ENCODE measurements at regions not wholly inside any gene's neighbourhood (a gene's known extent, or its start where the extent isn't known, plus 50 kb on each side); places are given as distances from the start of the nearest gene placed in this dataset.
A peak's percentile ranks its signal among the peaks of the same experiment; 100 is the strongest.
"Not testable (repeated sequence)": the region's sequence is repeated elsewhere in the genome, so short reads cannot be mapped to it uniquely, and the experiment has no call there.

DNA sequence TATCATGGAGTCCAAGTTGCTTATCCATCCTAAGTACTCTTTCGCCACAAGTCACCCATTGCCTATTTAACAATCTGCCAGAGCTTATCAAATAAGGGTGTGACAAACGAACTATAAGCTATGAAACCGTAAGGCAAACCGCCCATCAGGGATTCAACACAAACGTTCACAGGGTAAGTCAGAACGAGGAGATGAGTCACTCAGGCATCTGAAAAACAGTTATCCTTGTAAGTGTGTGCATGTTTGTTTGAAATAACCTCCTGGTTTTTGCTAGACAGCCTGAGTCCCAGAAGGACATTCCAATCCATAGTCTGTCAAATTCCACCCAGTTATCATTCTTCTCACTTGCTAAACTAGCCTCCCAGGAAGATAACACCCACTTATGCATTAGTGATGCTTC lies 299.1 kb downstream of the PAX3 start:
- no peak for DNase-seq (ENCODE audit: low read depth, low spot score)

DNA sequence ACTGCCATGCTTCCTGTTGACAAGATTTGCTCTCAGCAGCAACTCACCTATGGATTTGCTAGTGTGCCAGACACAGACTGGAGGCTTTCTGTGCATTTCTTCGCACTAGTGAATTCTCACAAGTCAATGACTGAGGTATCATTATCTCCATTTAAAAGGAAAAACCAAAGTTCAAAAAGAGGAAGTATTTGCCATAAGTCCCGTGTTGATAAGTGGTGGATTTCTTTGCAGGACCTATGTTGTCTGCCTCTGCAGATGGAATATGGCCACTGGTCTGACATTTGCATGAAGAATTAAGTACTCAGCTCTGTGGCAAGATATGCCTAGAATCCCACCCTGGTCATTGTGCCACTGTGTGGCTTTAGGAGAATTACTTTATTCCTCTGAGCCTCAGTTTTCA lies 299.6 kb downstream of the PAX3 start:
- no peak for DNase-seq (ENCODE audit: low read depth, low spot score)

- no peak for DNase-seq (ENCODE audit: low read depth, low spot score)
Measured at GRCh38 chr2:221997683-221998082, 301.1 kb downstream of the PAX3 start.

- DNase-seq (ENCODE audit: low read depth, low spot score): no peak
Measured at GRCh38 chr2:221997100-221997499, 301.7 kb downstream of the PAX3 start.

DNA sequence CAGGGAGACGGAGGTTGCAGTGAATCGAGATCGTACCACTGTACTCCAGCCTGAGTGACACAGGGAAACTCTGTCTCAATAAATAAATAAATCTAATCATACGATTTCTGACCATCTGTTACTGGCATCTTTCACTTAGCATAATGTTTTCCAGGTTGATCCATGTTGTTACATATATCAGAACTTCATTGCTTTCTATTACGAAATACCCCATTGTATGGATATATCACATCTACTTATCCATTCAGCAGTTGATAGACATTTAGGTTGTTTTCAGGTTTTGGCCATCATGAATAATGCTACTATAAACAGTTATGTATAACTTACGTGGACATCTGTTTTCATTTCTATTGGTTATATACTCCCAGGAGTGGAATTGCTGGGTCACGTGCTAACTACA lies 303.9 kb downstream of the PAX3 start:
- DNase-seq (ENCODE audit: low read depth, low spot score): no peak

GRCh38 chr2:221984376-221984775 lies 314.4 kb downstream of the PAX3 start:
- DNase-seq (ENCODE audit: low read depth, low spot score): not testable (repeated sequence)

GRCh38 chr2:221981912-221982470 lies 316.8 kb downstream of the PAX3 start:
- no peak for DNase-seq (ENCODE audit: low read depth, low spot score)

GRCh38 chr2:221975151-221975550 lies 323.6 kb downstream of the PAX3 start:
- no peak for DNase-seq (ENCODE audit: low read depth, low spot score)

DNA sequence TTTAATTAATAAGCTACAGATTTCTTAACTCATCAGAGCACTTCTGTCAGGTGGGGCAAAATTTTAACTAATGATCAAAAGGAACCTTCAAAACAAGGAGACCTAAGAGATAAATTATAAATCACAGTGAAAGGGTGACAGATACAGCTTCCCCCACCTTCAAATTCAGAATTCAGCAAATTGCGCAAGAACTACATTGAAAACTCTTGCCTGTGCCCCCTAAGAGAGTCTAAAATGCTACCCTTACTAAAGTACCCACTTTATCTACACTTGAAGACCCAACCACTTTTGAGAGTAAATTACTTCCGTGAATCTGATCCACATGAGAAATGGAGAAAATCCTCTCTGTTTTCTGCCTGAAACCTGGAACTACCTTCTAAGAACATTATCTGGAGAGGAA lies 324.9 kb downstream of the PAX3 start:
- no peak for DNase-seq (ENCODE audit: low read depth, low spot score)

GRCh38 chr2:221973502-221973901 lies 325.3 kb downstream of the PAX3 start:
- no peak for DNase-seq (ENCODE audit: low read depth, low spot score)

GRCh38 chr2:221972813-221973478 lies 325.9 kb downstream of the PAX3 start:
- DNase-seq (ENCODE audit: low read depth, low spot score): no peak

DNA sequence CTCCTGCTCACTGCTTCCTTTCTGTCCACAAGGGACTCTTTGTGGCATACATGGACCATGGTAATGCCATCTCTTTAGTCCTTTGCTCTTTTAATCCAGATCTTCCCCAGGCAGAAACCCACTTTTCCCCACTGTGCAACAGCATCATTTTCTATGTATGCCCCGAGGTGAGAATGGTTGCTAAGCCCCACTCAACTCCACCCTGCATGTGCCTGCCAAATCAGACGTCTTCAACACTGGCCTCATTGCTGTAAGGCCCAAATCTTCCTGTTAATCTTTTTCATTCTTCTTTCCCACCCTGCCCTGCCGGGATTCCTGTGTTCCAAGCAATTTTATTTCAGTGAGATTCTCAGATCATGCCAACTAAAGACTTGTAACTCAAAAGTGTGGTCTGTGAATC lies 328.4 kb downstream of the PAX3 start:
- no peak for DNase-seq (ENCODE audit: low read depth, low spot score)

GRCh38 chr2:221969830-221970144 lies 329.0 kb downstream of the PAX3 start:
- no peak for DNase-seq (ENCODE audit: low read depth, low spot score)

DNA sequence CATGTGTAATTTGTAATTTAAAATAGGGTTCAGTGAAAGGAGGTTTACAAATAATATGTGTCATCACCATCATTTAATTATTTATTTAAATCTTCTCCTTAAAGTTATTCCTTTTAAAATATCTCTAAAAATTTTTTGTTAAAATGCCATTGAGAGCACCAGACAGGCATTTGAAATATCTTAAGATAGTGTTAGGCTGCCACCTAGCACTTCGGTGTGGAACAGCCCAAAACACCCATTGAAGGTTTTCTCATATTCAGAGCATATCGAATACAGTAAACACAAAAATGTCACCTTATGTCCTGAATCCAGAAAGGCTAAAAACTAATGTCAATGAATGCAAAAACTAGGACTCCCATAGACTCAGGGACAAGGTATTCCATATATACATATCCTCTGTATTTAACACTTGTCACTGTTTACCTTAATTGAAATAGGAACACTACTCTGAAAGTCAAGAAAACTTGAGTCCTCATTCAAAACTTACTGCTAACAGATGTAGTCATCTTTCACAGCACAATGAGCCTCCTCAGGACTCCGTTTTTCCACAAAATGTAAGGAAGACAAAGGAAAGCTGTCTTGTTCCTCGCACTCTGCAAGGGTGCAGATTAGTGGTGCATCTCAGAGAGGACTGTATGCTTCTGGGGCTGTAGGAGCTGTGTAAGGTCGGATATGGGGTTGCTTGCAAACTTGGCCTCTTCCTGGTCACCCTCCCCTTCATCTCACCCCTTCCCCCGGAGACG lies 329.5 kb downstream of the PAX3 start:
- peak; percentile 3 for DNase-seq (ENCODE audit: low read depth, low spot score)

DNA sequence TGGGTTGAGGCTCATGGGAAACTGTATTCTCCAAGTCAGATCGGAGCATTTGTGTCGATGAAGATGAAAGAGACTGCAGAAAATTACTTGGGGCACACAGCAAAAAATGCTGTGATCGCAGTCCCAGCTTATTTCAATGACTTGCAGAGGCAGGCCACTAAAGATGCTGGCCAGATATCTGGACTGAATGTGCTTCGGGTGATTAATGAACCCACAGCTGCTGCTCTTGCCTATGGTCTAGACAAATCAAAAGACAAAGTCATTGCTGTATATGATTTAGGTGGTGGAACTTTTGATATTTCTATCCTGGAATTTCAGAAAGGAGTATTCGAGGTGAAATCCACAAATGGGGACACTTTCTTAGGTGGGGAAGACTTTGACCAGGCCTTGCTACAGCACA lies 336.6 kb downstream of the PAX3 start:
- DNase-seq (ENCODE audit: low read depth, low spot score): no peak

- DNase-seq (ENCODE audit: low read depth, low spot score): no peak
Measured at GRCh38 chr2:221961561-221961960, 337.2 kb downstream of the PAX3 start.

GRCh38 chr2:221958224-221958623 lies 340.6 kb downstream of the PAX3 start:
- DNase-seq (ENCODE audit: low read depth, low spot score): no peak

GRCh38 chr2:221948076-221948475 lies 350.7 kb downstream of the PAX3 start:
- no peak for DNase-seq (ENCODE audit: low read depth, low spot score)

DNA sequence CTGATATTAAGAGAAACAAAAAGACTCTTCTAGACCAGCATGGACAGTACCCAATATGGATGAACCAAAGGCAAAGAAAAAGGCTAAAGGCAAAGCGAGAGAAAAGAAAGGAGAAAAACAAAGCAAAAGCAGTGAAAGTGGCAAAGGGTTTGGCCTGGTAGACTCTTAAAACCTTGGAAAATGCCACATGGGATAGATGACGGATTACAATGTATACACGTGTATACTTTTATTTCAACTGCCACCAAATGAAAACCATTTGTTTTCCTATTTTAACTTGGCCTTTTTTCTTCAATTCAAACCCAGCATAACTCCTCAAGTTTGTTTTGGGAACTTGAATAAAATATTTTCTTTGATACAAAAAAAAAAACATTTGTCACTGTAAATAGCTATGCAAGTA lies 354.3 kb downstream of the PAX3 start:
- not testable (repeated sequence) for DNase-seq (ENCODE audit: low read depth, low spot score)

GRCh38 chr2:221943076-221943810 lies 355.6 kb downstream of the PAX3 start:
- no peak for DNase-seq (ENCODE audit: low read depth, low spot score)

GRCh38 chr2:221931251-221931991 lies 359.3 kb upstream of the EPHA4 start:
- DNase-seq (ENCODE audit: low read depth, low spot score): no peak

GRCh38 chr2:221929259-221929658 lies 357.2 kb upstream of the EPHA4 start:
- DNase-seq (ENCODE audit: low read depth, low spot score): no peak

Data from pulmonary artery endothelial cell (primary cell).